ENCODE measurements at regions not wholly inside any gene's neighbourhood (a gene's known extent, or its start where the extent isn't known, plus 50 kb on each side); places are given as distances from the start of the nearest gene placed in this dataset.

DNA sequence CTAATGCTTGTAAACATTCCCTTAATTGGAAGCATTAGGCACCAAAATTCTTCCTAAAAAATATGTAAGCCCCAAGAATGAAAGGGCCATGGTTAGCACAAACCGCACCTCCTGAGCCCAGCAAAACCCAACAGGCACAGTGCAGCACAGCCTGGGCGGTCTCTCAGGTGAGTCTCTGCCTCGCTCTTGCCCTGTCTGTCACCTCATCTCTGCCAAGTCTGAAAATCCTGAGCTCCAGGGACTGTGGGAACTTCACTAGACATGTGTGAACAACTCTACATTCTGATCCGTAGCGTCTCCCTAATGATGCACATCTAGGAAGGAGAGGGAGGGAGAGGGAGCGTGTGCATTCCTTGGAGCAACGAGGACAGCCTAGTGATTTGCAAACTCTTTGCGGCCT lies 88.8 kb upstream of the GJB6 start:
- Histone ChIP-seq H3K9me3 (peaks cover 4 to 7% (median 5%) of the 10 kb centered on the region in 4 donors), H3K36me3 (no peaks in the 10 kb centered on the region), H3K4me1 (no peaks in the 10 kb centered on the region), H3K27me3 (peaks cover 0 to 3% (median 0%) of the 10 kb centered on the region in 3 donors), H3K4me3 (no peak overlapping the region), H3K27ac (no peak overlapping the region)
- DNase-seq: no peak
- WGBS, 2 donors: 87 to 89% methylated on average over 8 of the region's 8 CpGs
- intact Hi-C loops (cut with DNase I): no loop called here
- TF ChIP-seq, protein P1, sequence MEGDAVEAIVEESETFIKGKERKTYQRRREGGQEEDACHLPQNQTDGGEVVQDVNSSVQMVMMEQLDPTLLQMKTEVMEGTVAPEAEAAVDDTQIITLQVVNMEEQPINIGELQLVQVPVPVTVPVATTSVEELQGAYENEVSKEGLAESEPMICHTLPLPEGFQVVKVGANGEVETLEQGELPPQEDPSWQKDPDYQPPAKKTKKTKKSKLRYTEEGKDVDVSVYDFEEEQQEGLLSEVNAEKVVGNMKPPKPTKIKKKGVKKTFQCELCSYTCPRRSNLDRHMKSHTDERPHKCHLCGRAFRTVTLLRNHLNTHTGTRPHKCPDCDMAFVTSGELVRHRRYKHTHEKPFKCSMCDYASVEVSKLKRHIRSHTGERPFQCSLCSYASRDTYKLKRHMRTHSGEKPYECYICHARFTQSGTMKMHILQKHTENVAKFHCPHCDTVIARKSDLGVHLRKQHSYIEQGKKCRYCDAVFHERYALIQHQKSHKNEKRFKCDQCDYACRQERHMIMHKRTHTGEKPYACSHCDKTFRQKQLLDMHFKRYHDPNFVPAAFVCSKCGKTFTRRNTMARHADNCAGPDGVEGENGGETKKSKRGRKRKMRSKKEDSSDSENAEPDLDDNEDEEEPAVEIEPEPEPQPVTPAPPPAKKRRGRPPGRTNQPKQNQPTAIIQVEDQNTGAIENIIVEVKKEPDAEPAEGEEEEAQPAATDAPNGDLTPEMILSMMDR (IDR thresholded peaks at IDR 0.05): no peak
- TF ChIP-seq EP300 (IDR thresholded peaks at IDR 0.05) (no peak), POLR2A (IDR thresholded peaks at IDR 0.05) (no peak), POLR2AphosphoS5 (IDR thresholded peaks at IDR 0.05) (no peak)

DNA sequence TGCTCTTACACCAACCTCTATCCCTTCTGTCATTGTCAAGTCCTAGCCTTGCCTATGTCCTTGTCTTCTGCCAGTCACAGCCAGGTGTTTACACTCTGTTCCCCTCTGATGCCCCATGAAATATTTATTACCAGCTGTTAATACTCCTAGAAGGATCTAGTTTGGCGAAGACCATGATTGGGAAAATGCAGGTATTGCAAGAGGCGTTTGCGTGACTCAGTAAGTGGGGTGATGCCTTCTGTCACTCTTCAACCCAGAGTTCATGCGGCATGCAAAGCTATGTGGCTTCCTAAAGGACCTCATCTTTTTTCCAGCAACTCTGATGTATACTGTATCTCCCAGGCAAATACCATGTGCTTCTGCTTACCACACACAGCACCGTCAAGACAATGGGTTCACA lies 81.8 kb upstream of the GJB6 start:
- TF ChIP-seq, protein P1 (IDR thresholded peaks at IDR 0.05): no peak
- TF ChIP-seq EP300 (IDR thresholded peaks at IDR 0.05) (no peak), POLR2A (IDR thresholded peaks at IDR 0.05) (no peak), POLR2AphosphoS5 (IDR thresholded peaks at IDR 0.05) (no peak)
- Histone ChIP-seq H3K27ac (no peak overlapping the region), H3K27me3 (peaks cover 0 to 3% (median 0%) of the 10 kb centered on the region in 3 donors), H3K4me3 (no peak overlapping the region), H3K36me3 (no peaks in the 10 kb centered on the region), H3K4me1 (no peaks in the 10 kb centered on the region), H3K9me3 (no peaks in the 10 kb centered on the region)
- intact Hi-C loops (cut with DNase I): no loop called here
- DNase-seq: no peak
- 92 to 96% methylated on average over 5 of the region's 5 CpGs for WGBS, 2 donors

DNA sequence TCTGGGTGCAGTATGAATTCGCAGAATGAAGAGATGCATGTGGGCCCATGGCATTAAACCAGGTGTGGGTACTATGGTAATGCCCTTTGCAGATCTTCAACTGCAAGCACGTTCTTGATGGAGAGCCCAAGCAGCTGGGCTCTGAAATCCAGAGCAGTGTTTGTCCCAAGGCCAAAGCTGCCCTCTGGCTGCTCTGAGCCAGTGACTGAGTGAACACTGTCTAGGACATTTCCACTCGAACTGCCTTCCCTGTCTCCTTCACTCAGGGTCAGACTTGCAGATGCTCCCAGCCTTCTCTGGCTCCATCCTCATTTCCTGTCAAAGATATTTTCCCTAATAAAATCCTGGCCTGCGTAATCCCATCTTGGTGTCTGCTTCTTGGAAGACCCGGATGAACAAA lies 80.2 kb upstream of the GJB6 start:
- peaks cover 0 to 4% (median 0%) of the 10 kb centered on the region in 4 donors for H3K9me3 ChIP-seq
- 85 to 86% methylated on average over 5 of the region's 5 CpGs for WGBS, 2 donors
- no peak for DNase-seq
- no peaks in the 10 kb centered on the region for H3K4me1 ChIP-seq
- no peaks in the 10 kb centered on the region for H3K27me3 ChIP-seq
- no peak overlapping the region for H3K4me3 ChIP-seq
- no peak overlapping the region for H3K27ac ChIP-seq
- intact Hi-C loops (cut with DNase I): no loop called here
- no peaks in the 10 kb centered on the region for H3K36me3 ChIP-seq
- TF ChIP-seq POLR2A (IDR thresholded peaks at IDR 0.05) (no peak), EP300 (IDR thresholded peaks at IDR 0.05) (no peak), POLR2AphosphoS5 (IDR thresholded peaks at IDR 0.05) (no peak)
- TF ChIP-seq, protein P1 (IDR thresholded peaks at IDR 0.05): no peak

DNA sequence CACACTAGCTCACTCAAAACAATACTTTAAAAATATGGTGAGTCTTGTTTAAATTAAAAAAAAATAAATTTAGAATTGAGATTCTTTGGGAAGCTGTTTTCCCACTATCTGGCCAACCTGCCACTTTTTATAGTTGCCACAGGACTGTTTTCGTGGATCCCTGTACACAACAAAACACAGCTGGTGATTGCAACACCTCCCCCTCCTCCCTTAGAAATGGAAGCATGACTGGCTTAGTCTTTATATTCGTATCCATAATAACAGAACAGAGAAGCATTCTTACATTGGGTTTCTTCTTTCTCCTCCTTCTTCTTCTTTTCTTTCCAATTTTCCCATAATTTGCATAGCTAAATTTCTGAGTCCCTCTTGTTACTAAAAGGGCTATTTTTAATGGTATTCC lies 79.5 kb upstream of the GJB6 start:
- H3K4me3 ChIP-seq: no peak overlapping the region
- 86 to 90% methylated on average over 2 of the region's 2 CpGs for WGBS, 2 donors
- no peak overlapping the region for H3K27ac ChIP-seq
- no peaks in the 10 kb centered on the region for H3K4me1 ChIP-seq
- peaks cover 0 to 4% (median 0%) of the 10 kb centered on the region in 4 donors for H3K9me3 ChIP-seq
- H3K27me3 ChIP-seq: no peaks in the 10 kb centered on the region
- intact Hi-C loops (cut with DNase I): no loop called here
- no peaks in the 10 kb centered on the region for H3K36me3 ChIP-seq
- TF ChIP-seq POLR2AphosphoS5 (IDR thresholded peaks at IDR 0.05) (no peak), POLR2A (IDR thresholded peaks at IDR 0.05) (no peak), EP300 (IDR thresholded peaks at IDR 0.05) (no peak)
- TF ChIP-seq, protein P1 (IDR thresholded peaks at IDR 0.05): no peak
- no peak for DNase-seq

DNA sequence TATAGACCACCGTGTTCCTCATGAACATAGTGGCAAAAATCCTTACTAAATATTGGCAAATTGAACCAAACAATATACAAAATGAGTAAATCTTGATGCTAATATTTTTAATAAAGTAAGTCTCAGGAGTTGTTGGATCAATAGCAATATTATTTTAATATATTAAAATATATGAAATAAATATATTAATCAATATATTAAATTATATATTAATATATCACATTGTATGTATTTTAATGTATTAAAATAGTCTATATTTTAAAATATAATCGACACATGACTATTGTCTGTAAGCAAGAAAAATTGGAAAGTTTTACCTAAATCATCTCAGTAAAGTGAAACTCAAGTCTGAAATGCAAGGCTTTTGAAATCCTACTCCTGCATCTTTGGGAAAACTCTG lies 78.9 kb upstream of the GJB6 start:
- Histone ChIP-seq H3K9me3 (peaks cover 0 to 4% (median 0%) of the 10 kb centered on the region in 4 donors), H3K36me3 (no peaks in the 10 kb centered on the region), H3K4me1 (no peaks in the 10 kb centered on the region), H3K27me3 (no peaks in the 10 kb centered on the region), H3K4me3 (no peak overlapping the region), H3K27ac (no peak overlapping the region)
- DNase-seq: no peak
- TF ChIP-seq POLR2A (IDR thresholded peaks at IDR 0.05) (no peak), POLR2AphosphoS5 (IDR thresholded peaks at IDR 0.05) (no peak), EP300 (IDR thresholded peaks at IDR 0.05) (no peak)
- TF ChIP-seq, protein P1 (IDR thresholded peaks at IDR 0.05): no peak
- 91 to 95% methylated on average over 2 of the region's 2 CpGs for WGBS, 2 donors
- intact Hi-C loops (cut with DNase I): no loop called here
